Suprapubic skin (tissue), 4 donors: ENCODE measurements at regions not wholly inside any gene's neighbourhood (a gene's known extent, or its start where the extent isn't known, plus 50 kb on each side); places are given as distances from the start of the nearest gene placed in this dataset.

Source experiments
- DNase-seq, 2 donors: peaks; one replicate each; pipeline ENCODE4 v3.0.0-alpha.2; 2019; ENCODE audit warnings: low spot score in 2 of 2
- H3K27ac ChIP-seq: fragments of 200-600 bp; sonication (generic); one replicate; pipeline ENCODE4 v1.5.1; 2019
- H3K27me3 ChIP-seq: fragments of 200-600 bp; sonication (generic); one replicate; pipeline ENCODE4 v1.5.1; 2019
- H3K36me3 ChIP-seq: fragments of 200-600 bp; sonication (generic); one replicate; pipeline ENCODE4 v1.5.1; 2019
- H3K4me1 ChIP-seq: fragments of 200-600 bp; sonication (generic); one replicate; pipeline ENCODE4 v1.5.1; 2019
- H3K4me3 ChIP-seq: fragments of 200-600 bp; sonication (generic); one replicate; pipeline ENCODE4 v1.5.1; 2019; ENCODE audit warnings: mild to moderate bottlenecking
- H3K9me3 ChIP-seq: fragments of 200-600 bp; sonication (generic); one replicate; pipeline ENCODE4 v1.5.1; 2019
- CTCF ChIP-seq, 2 donors: fragments of 200-600 bp in 1 of 2; fragments of 450-650 bp in 1 of 2; sonication (generic) in 1 of 2; IDR thresholded peaks; one replicate each; pipeline ENCODE4 v1.5.1; 2016 to 2019; ENCODE audit warnings: antibody characterized with exemption in 2 of 2, mild to moderate bottlenecking in 1 of 2, moderate library complexity in 1 of 2
- EP300 ChIP-seq: sonication (generic); formaldehyde crosslinking; IDR thresholded peaks from one replicate; pipeline ENCODE4 v1.6.1; 2017; ENCODE audit warnings: antibody characterized with exemption
- POLR2A ChIP-seq, 2 donors: fragments of 450-650 bp; IDR thresholded peaks; one replicate each; pipeline ENCODE4 v1.6.1; 2017; ENCODE audit warnings: antibody characterized with exemption in 2 of 2, mild to moderate bottlenecking in 2 of 2, moderate library complexity in 2 of 2
- POLR2AphosphoS5 ChIP-seq, 3 donors: sonication (generic); formaldehyde crosslinking; IDR thresholded peaks; one replicate each; pipeline ENCODE4 v1.6.1; 2017; ENCODE audit warnings: antibody characterized with exemption in 3 of 3
- WGBS: methylation state at CpG from one replicate; pipeline ENCODE4 v1.1.5; 2018; 5-methylcytosine and 5-hydroxymethylcytosine counted together

DNA sequence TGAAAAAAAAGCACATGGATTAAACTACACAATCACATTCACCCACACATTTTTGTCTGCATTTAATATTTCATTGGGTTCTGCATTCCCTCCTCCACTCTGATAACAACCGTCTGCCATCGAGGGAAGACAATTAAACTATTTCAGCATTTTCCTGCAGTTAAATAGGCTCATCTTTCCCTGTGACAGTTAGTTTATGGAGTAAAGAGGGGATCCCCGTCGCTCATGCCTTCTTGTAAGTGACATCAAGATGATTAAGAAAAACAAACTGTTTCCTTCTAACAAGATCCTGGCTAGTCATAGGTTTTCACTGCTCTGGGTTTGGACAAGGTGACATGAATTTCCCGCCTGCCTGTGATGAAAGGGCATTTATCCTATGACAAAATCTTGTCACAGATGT, 98.0 kb upstream of the DYNLRB2 start:
- H3K4me1 ChIP-seq = no peaks in the 10 kb centered on the region
- WGBS = 64% methylated on average over 5 of the region's 5 CpGs

DNA sequence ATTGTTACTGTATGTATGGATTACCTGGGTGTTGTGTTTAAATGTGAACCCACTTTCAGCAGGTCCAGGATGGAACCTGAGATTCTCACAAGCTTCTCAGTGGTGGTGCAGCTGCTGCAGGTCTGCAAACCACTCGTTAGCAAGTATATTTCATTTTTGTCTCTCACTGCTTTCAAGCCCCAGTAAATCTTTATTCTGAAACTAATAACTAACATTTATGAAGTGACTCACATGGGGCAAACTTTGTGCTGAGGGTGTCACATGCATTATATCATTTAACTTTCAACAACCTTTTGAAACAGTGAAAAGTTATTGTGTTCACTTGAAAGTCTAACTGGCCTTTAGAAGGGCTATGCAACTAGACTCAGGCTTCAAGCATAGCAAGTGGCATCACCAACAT, 98.9 kb upstream of the DYNLRB2 start:
- WGBS = 56% methylated on average over 1 of the region's 1 CpG
- DNase-seq = no peak

More for the DNA sequence above, 98.0 kb upstream of the DYNLRB2 start:
- H3K27ac ChIP-seq = no peak overlapping the region
- no peaks in the 10 kb centered on the region for H3K36me3 ChIP-seq
- H3K4me3 ChIP-seq = no peak overlapping the region
- H3K27me3 ChIP-seq = no peaks in the 10 kb centered on the region
- TF ChIP-seq EP300 (no peak), POLR2A (IDR thresholded peaks at IDR 0.05) (no peak), POLR2AphosphoS5 (IDR thresholded peaks at IDR 0.05) (no peak), CTCF (IDR thresholded peaks at IDR 0.05) (no peak)
- no peaks in the 10 kb centered on the region for H3K9me3 ChIP-seq
- no peak for DNase-seq

DNA sequence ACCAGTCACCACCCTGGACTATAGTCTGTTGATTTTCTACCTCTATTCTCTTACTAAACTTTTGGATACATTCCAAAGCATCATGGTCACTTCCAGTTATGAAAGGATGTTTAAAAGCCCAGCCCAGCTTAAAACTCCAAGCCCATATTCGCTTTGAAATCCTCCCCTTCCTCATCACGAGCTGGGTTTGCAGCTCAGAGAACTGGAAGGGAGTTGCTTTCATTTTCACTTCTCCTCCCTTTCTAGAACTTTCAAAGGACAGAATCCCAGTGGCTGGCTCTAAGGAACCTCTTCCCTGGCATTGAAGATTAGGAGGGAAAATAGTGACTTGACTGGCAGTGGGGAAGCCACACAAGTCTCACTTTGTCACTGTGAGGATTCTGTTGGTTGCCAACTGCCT, 100.1 kb upstream of the DYNLRB2 start:
- DNase-seq = no peak
- 46% methylated on average over 2 of the region's 2 CpGs for WGBS

More for the DNA sequence above, 98.9 kb upstream of the DYNLRB2 start:
- Histone ChIP-seq H3K4me3 (no peak overlapping the region), H3K9me3 (no peaks in the 10 kb centered on the region), H3K27ac (no peak overlapping the region), H3K36me3 (no peaks in the 10 kb centered on the region), H3K4me1 (no peaks in the 10 kb centered on the region), H3K27me3 (no peaks in the 10 kb centered on the region)
- no peak for TF ChIP-seq EP300

GRCh38 chr16:80437707-80438106, 103.1 kb upstream of the DYNLRB2 start:
- no peak for DNase-seq
- Histone ChIP-seq H3K4me3 (no peak overlapping the region), H3K27me3 (no peaks in the 10 kb centered on the region), H3K27ac (no peak overlapping the region), H3K4me1 (no peaks in the 10 kb centered on the region), H3K36me3 (no peaks in the 10 kb centered on the region), H3K9me3 (no peaks in the 10 kb centered on the region)
- TF ChIP-seq EP300 = no peak
- TF ChIP-seq POLR2AphosphoS5 (IDR thresholded peaks at IDR 0.05) = no peak
- TF ChIP-seq CTCF (IDR thresholded peaks at IDR 0.05) = no peak
- TF ChIP-seq POLR2A (IDR thresholded peaks at IDR 0.05) = no peak
- WGBS = 94% methylated on average over 2 of the region's 2 CpGs

More for the DNA sequence above, 100.1 kb upstream of the DYNLRB2 start:
- H3K4me3 ChIP-seq = no peak overlapping the region
- no peak overlapping the region for H3K27ac ChIP-seq
- H3K4me1 ChIP-seq = no peaks in the 10 kb centered on the region
- H3K9me3 ChIP-seq = no peaks in the 10 kb centered on the region
- no peak for TF ChIP-seq POLR2AphosphoS5 (IDR thresholded peaks at IDR 0.05)
- no peak for TF ChIP-seq CTCF (IDR thresholded peaks at IDR 0.05)
- no peak for TF ChIP-seq EP300
- TF ChIP-seq POLR2A (IDR thresholded peaks at IDR 0.05) = no peak
- H3K27me3 ChIP-seq = no peaks in the 10 kb centered on the region
- no peaks in the 10 kb centered on the region for H3K36me3 ChIP-seq

- DNase-seq = no peak
- no peaks in the 10 kb centered on the region for H3K27me3 ChIP-seq
- no peak overlapping the region for H3K4me3 ChIP-seq
- no peaks in the 10 kb centered on the region for H3K36me3 ChIP-seq
- TF ChIP-seq CTCF (IDR thresholded peaks at IDR 0.05) = no peak
- no peak for TF ChIP-seq EP300
- TF ChIP-seq POLR2A (IDR thresholded peaks at IDR 0.05) = no peak
- no peak for TF ChIP-seq POLR2AphosphoS5 (IDR thresholded peaks at IDR 0.05)
- H3K4me1 ChIP-seq = no peaks in the 10 kb centered on the region
- H3K27ac ChIP-seq = no peak overlapping the region
- no peaks in the 10 kb centered on the region for H3K9me3 ChIP-seq
Observed at GRCh38 chr16:80436510-80436909, 104.3 kb upstream of the DYNLRB2 start.

GRCh38 chr16:80433623-80434022, 107.2 kb upstream of the DYNLRB2 start:
- no peaks in the 10 kb centered on the region for H3K36me3 ChIP-seq
- TF ChIP-seq POLR2A (IDR thresholded peaks at IDR 0.05) (no peak), EP300 (no peak), POLR2AphosphoS5 (IDR thresholded peaks at IDR 0.05) (no peak), CTCF (IDR thresholded peaks at IDR 0.05) (no peak)
- 71% methylated on average over 2 of the region's 2 CpGs for WGBS
- H3K4me1 ChIP-seq = no peaks in the 10 kb centered on the region
- DNase-seq = no peak
- H3K4me3 ChIP-seq = no peak overlapping the region
- no peaks in the 10 kb centered on the region for H3K27me3 ChIP-seq
- no peak overlapping the region for H3K27ac ChIP-seq
- no peaks in the 10 kb centered on the region for H3K9me3 ChIP-seq
